Activated CD8-positive, alpha-beta T cell treated with anti-CD3 and anti-CD28 coated beads for 36 hours (primary cell): ENCODE measurements at regions not wholly inside any gene's neighbourhood (a gene's known extent, or its start where the extent isn't known, plus 50 kb on each side); places are given as distances from the start of the nearest gene placed in this dataset.

Experiments used
- ATAC-seq: fragments of 200-7000 bp; cut with Tn5 transposase; one replicate; pipeline ENCODE4 v1.10.0; 2021; ENCODE audit warnings: mild to moderate bottlenecking, moderate library complexity
- CTCF ChIA-PET: fragments of 350-600 bp; sonication (Branson Sonifier 250); formaldehyde crosslinking; loops from one replicate; lab custom pipeline; 2021; ENCODE audit warnings: antibody characterized with exemption; lab: Charles Lee
- POLR2A ChIA-PET: fragments of 350-600 bp; sonication (Branson Sonifier 250); formaldehyde crosslinking; loops from one replicate; lab custom pipeline; 2021; ENCODE audit warnings: antibody characterized with exemption; lab: Charles Lee
- DNase-seq: peaks from one replicate; pipeline ENCODE4 v3.0.0-alpha.2; 2020
- H3K27ac Mint-ChIP-seq: one replicate; pipeline ENCODE4 v1.8.0; 2021; ENCODE audit warnings: mild to moderate bottlenecking, mixed read lengths
- H3K27me3 Mint-ChIP-seq: one replicate; pipeline ENCODE4 v1.8.0; 2021; ENCODE audit warnings: mixed read lengths
- H3K36me3 Mint-ChIP-seq: one replicate; pipeline ENCODE4 v1.8.0; 2021; ENCODE audit warnings: low read depth, mixed read lengths
- H3K4me1 Mint-ChIP-seq: one replicate; pipeline ENCODE4 v1.8.0; 2021; ENCODE audit warnings: low read depth, mixed read lengths
- H3K4me3 Mint-ChIP-seq: one replicate; pipeline ENCODE4 v1.8.0; 2021; ENCODE audit warnings: mild to moderate bottlenecking, moderate library complexity, mixed read lengths
- H3K9me3 Mint-ChIP-seq: one replicate; pipeline ENCODE4 v1.8.0; 2021; ENCODE audit warnings: mixed read lengths
- intact Hi-C: fragments of 100-400 bp; cut with micrococcal nuclease; formaldehyde crosslinking; loops from one replicate; pipeline ENCODE4 v1.10.0; 2022
- TF ChIP-seq, protein P1 (sequence below): fragments of 200-600 bp; IDR thresholded peaks from one replicate; pipeline ENCODE4 v1.8.0; 2022; ENCODE audit warnings: antibody characterized with exemption, mild to moderate bottlenecking

DNA sequence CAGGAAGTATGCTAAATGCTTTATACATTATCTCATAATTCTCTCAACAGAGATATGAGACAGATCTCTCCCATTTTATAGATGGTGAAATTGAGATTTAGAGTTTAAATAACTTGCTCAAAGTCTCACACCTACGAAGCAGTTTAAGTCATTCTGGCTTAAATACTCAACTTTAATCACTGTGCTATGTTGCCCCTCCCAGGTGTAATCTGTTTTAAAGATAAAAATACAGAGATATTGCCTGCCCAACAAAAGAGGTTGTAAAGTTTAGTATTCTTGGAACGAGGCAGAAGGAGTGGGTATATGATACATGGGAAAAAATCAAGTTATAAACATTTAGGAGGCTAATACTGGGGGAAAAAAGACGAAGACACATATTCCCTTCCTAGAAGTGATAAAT is 156.8 kb upstream of the LRIG3 start:
- no peaks in the 10 kb centered on the region for H3K4me1 Mint-ChIP-seq

DNA sequence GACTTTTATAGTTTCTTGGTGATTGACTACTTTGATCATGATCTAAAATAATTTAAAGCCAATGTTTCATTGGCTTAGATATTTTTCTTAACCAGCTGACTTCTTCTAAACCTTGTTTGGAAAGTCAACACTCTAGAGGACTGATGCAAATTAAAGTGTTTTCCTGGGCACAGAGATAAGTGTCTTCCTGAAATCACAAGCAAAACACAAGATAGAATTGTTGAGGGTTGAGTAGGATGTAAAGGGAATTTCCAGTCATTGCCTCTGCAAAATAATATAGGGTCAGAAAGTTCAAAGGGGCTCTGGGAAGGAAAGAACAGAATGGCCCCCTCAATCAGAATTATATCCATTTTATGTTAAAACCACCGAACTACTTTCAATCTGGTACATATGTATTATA is 156.3 kb upstream of the LRIG3 start:
- H3K9me3 Mint-ChIP-seq: no peaks in the 10 kb centered on the region
- intact Hi-C loops: no loop called here

More for the DNA sequence above, 156.8 kb upstream of the LRIG3 start:
- ChIA-PET CTCF (interaction anchor here (0.8 kb wide), 1 partner anchor 10 kb away, joined by 3 read pairs; no protein-coding TSS in a partner anchor), POLR2A (no interaction called here)
- peaks cover 2% of the 10 kb centered on the region for H3K27me3 Mint-ChIP-seq
- TF ChIP-seq, protein P1, sequence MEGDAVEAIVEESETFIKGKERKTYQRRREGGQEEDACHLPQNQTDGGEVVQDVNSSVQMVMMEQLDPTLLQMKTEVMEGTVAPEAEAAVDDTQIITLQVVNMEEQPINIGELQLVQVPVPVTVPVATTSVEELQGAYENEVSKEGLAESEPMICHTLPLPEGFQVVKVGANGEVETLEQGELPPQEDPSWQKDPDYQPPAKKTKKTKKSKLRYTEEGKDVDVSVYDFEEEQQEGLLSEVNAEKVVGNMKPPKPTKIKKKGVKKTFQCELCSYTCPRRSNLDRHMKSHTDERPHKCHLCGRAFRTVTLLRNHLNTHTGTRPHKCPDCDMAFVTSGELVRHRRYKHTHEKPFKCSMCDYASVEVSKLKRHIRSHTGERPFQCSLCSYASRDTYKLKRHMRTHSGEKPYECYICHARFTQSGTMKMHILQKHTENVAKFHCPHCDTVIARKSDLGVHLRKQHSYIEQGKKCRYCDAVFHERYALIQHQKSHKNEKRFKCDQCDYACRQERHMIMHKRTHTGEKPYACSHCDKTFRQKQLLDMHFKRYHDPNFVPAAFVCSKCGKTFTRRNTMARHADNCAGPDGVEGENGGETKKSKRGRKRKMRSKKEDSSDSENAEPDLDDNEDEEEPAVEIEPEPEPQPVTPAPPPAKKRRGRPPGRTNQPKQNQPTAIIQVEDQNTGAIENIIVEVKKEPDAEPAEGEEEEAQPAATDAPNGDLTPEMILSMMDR: no peak
- ATAC-seq: no peak
- no peaks in the 10 kb centered on the region for H3K9me3 Mint-ChIP-seq
- intact Hi-C loops: no loop called here
- no peak overlapping the region for H3K27ac Mint-ChIP-seq
- no peak for DNase-seq
- no peak overlapping the region for H3K4me3 Mint-ChIP-seq
- H3K36me3 Mint-ChIP-seq: no peaks in the 10 kb centered on the region

GRCh38 chr12:59075968-59076490 is 155.7 kb upstream of the LRIG3 start:
- ChIA-PET CTCF (interaction anchor here (1.2 kb wide), 1 partner anchor 9 kb away, joined by 4 read pairs; no protein-coding TSS in a partner anchor), POLR2A (no interaction called here)
- no peak for DNase-seq
- TF ChIP-seq, protein P1: no peak
- Mint-ChIP-seq H3K4me1 (no peaks in the 10 kb centered on the region), H3K36me3 (no peaks in the 10 kb centered on the region), H3K4me3 (no peak overlapping the region), H3K9me3 (no peaks in the 10 kb centered on the region), H3K27ac (no peak overlapping the region), H3K27me3 (peaks cover 2% of the 10 kb centered on the region)
- ATAC-seq: no peak
- intact Hi-C loops: no loop called here

More for the DNA sequence above, 156.3 kb upstream of the LRIG3 start:
- H3K36me3 Mint-ChIP-seq: no peaks in the 10 kb centered on the region
- ChIA-PET CTCF (interaction anchor here (0.8 kb wide), 1 partner anchor 10 kb away, joined by 3 read pairs; no protein-coding TSS in a partner anchor), POLR2A (no interaction called here)
- H3K4me3 Mint-ChIP-seq: no peak overlapping the region
- TF ChIP-seq, protein P1: no peak
- H3K4me1 Mint-ChIP-seq: no peaks in the 10 kb centered on the region
- no peak for ATAC-seq
- H3K27me3 Mint-ChIP-seq: peaks cover 2% of the 10 kb centered on the region
- DNase-seq: no peak
- H3K27ac Mint-ChIP-seq: no peak overlapping the region

GRCh38 chr12:59075141-59075540 is 154.8 kb upstream of the LRIG3 start:
- no peak for DNase-seq
- H3K4me3 Mint-ChIP-seq: no peak overlapping the region
- intact Hi-C loops: no loop called here
- TF ChIP-seq, protein P1: no peak
- no peak overlapping the region for H3K27ac Mint-ChIP-seq
- H3K27me3 Mint-ChIP-seq: no peaks in the 10 kb centered on the region
- CTCF ChIA-PET: interaction anchor here (1.2 kb wide), 1 partner anchor 8 kb away, joined by 4 read pairs; no protein-coding TSS in a partner anchor
- no peak for ATAC-seq
- no peaks in the 10 kb centered on the region for H3K9me3 Mint-ChIP-seq
- no peaks in the 10 kb centered on the region for H3K4me1 Mint-ChIP-seq
- no peaks in the 10 kb centered on the region for H3K36me3 Mint-ChIP-seq
- POLR2A ChIA-PET: no interaction called here

DNA sequence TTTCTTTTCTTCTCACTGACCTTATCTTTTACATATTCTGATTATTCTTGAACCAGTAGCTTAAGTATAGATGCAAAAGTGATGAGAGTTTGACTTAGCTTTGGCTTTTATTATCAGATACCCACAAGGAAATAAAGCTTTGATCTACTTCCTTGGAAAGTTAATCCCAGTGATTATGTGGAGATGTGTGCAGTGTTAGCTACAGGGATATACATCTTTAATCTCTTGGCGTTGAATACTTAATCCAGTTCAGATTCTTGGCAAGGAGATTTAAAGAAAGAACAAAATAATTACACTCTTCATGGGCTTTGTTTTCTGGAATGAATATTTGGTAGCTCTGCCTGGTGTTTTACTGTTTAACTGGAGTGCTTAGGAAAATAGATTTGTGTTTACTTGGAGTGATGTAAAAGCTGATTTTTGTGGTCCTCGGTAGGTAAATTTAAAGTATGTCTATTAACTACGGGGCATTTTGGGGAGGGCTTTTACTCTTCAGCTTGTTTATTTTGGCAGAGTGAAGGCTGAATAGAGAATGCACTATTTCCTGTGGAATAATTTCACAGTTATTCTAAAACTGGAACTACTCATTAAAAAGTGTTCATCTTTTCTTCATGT is 150.1 kb upstream of the LRIG3 start:
- TF ChIP-seq, protein P1: no peak
- Mint-ChIP-seq H3K27me3 (no peaks in the 10 kb centered on the region), H3K4me3 (no peak overlapping the region), H3K9me3 (no peaks in the 10 kb centered on the region), H3K4me1 (no peaks in the 10 kb centered on the region), H3K36me3 (no peaks in the 10 kb centered on the region), H3K27ac (no peak overlapping the region)
- ATAC-seq: no peak
- no peak for DNase-seq
- intact Hi-C loops: no loop called here
- ChIA-PET CTCF (no interaction called here), POLR2A (no interaction called here)
